GM12878 (cell line): ENCODE measurements at regions not wholly inside any gene's neighbourhood (a gene's known extent, or its start where the extent isn't known, plus 50 kb on each side); places are given as distances from the start of the nearest gene placed in this dataset.

Experiments used
- ATAC-seq: fragments of 200-7000 bp; cut with Tn5 transposase; 3 replicates; pipeline ENCODE4 v1.9.1; 2020; ENCODE audit warnings: mild to moderate bottlenecking, moderate library complexity
- BruUV-seq: library from RNA; stranded (reverse); fragments of 400-500 nt; replicated peaks from 2 replicates; lab custom pipeline; 2021; lab: Mats Ljungman, UMichigan
- CTCF ChIA-PET: fragments of 300-600 bp; sonication (Branson Sonifier 250); formaldehyde crosslinking; extraction: SDS; loops from one replicate; lab custom pipeline; 2021; ENCODE audit warnings: inconsistent platforms; lab: Yijun Ruan, JAX
- POLR2A ChIA-PET: fragments of 350-600 bp; formaldehyde crosslinking; extraction: SDS; loops from one replicate; lab custom pipeline; 2021; ENCODE audit warnings: inconsistent platforms; lab: Charles Lee
- RAD21 ChIA-PET: fragments of 300-600 bp; sonication (Branson Sonifier 250); formaldehyde crosslinking; loops from one replicate; lab custom pipeline; 2023; ENCODE audit warnings: antibody characterized with exemption; ENCODE audit not compliant: unreplicated experiment; lab: Charles Lee
- SMC1A ChIA-PET: fragments of 300-600 bp; sonication (Branson Sonifier 250); formaldehyde crosslinking; loops from one replicate; lab custom pipeline; 2023; ENCODE audit not compliant: unreplicated experiment, uncharacterized antibody; lab: Charles Lee
- DNase-seq: peaks from one replicate; pipeline ENCODE4 v3.0.0-alpha.2; 2011; ENCODE audit warnings: low read depth, low spot score
- FAIRE-seq: peaks from 3 replicates; lab custom pipeline; 2011; peaks lifted over from hg19 to GRCh38; lab: Jason Lieb, UNC
- H2AFZ ChIP-seq: 2 replicates; pipeline ENCODE4 v1.6.0; 2011; ENCODE audit warnings: low read depth, low read length, control low read depth; ENCODE audit not compliant: control insufficient read depth
- H3K27ac ChIP-seq: 2 replicates; pipeline ENCODE4 v1.5.1; 2011; ENCODE audit warnings: control low read depth; ENCODE audit not compliant: control insufficient read depth, insufficient read depth
- H3K27me3 ChIP-seq, 2 experiments: replicated peaks in 1 of 2; 2 replicates each; pipeline versions ENCODE4 v1.6.0 to v1.6.1; 2011; ENCODE audit warnings: low read length in 1 of 2; ENCODE audit not compliant: control insufficient read depth in 2 of 2, insufficient read depth in 2 of 2
- H3K36me3 ChIP-seq, 2 experiments: 2 replicates each; pipeline ENCODE4 v1.5.1; 2011; ENCODE audit warnings: low read length in 1 of 2; ENCODE audit not compliant: control insufficient read depth in 2 of 2, insufficient read depth in 2 of 2
- H3K4me1 ChIP-seq: 2 replicates; pipeline ENCODE4 v1.6.1; 2011; ENCODE audit warnings: mild to moderate bottlenecking, low read length, moderate library complexity, mixed read lengths; ENCODE audit not compliant: control insufficient read depth, insufficient read depth
- H3K4me2 ChIP-seq: 2 replicates; pipeline ENCODE4 v1.6.0; 2011; ENCODE audit warnings: control low read depth; ENCODE audit not compliant: control insufficient read depth, insufficient read depth
- H3K4me3 ChIP-seq: fragments of 200-600 bp; sonication (generic); 2 replicates; pipeline ENCODE4 v1.5.1; 2016
- H3K79me2 ChIP-seq: 2 replicates; pipeline ENCODE4 v1.6.0; 2011; ENCODE audit warnings: low read length; ENCODE audit not compliant: control insufficient read depth, insufficient read depth
- H3K9ac ChIP-seq: 2 replicates; pipeline ENCODE4 v1.8.0; 2011; ENCODE audit warnings: low read length, control low read depth, mixed read lengths; ENCODE audit not compliant: control insufficient read depth, insufficient read depth
- H3K9me3 ChIP-seq: replicated peaks from 3 replicates; pipeline ENCODE4 v1.5.1; 2011; ENCODE audit warnings: mild to moderate bottlenecking, low read length; ENCODE audit not compliant: control insufficient read depth, insufficient read depth
- H4K20me1 ChIP-seq: 2 replicates; pipeline ENCODE4 v1.6.0; 2011; ENCODE audit not compliant: control insufficient read depth, insufficient read depth
- ATF7 ChIP-seq: fragments of 450-650 bp; IDR thresholded peaks from 2 replicates; pipeline ENCODE4 v1.6.1; 2016; ENCODE audit warnings: low read depth, mild to moderate bottlenecking
- BACH1 ChIP-seq: fragments of 450-650 bp; IDR thresholded peaks from 2 replicates; pipeline ENCODE4 v1.6.1; 2017; ENCODE audit warnings: mild to moderate bottlenecking, borderline replicate concordance
- BRCA1 ChIP-seq: IDR thresholded peaks from 2 replicates; pipeline ENCODE4 v1.6.1; 2011; ENCODE audit warnings: low read depth, low read length, improper control_type of control experiment
- CBX3 ChIP-seq: fragments of 200-600 bp; sonication (generic); IDR thresholded peaks from 2 replicates; pipeline ENCODE4 v1.6.1; 2016; ENCODE audit warnings: low read depth, borderline replicate concordance
- CHD2 ChIP-seq: IDR thresholded peaks from 2 replicates; pipeline ENCODE4 v1.6.1; 2011; ENCODE audit warnings: low read depth, low read length, improper control_type of control experiment, borderline replicate concordance
- EED ChIP-seq: sonication (generic); IDR thresholded peaks from 2 replicates; pipeline ENCODE4 v1.6.1; 2016; ENCODE audit warnings: antibody characterized with exemption, low read depth
- GABPA ChIP-seq: IDR thresholded peaks from 2 replicates; pipeline ENCODE4 v1.6.1; 2014; ENCODE audit warnings: antibody characterized with exemption, low read depth, mild to moderate bottlenecking, inconsistent platforms
- HDAC2 ChIP-seq: fragments of 200-600 bp; sonication (generic); IDR thresholded peaks from 2 replicates; pipeline ENCODE4 v1.6.1; 2017
- IRF3 ChIP-seq: fragments of 450-650 bp; IDR thresholded peaks from 2 replicates; pipeline ENCODE4 v1.6.1; 2014; ENCODE audit warnings: mild to moderate bottlenecking
- MTA3 ChIP-seq: IDR thresholded peaks from 2 replicates; pipeline ENCODE4 v1.6.1; 2012; ENCODE audit warnings: low read length, inconsistent platforms, borderline replicate concordance
- MYB ChIP-seq: fragments of 150-350 bp; IDR thresholded peaks from 2 replicates; pipeline ENCODE4 v1.6.1; 2014; ENCODE audit warnings: mild to moderate bottlenecking, low read depth, low read length, borderline replicate concordance
- NBN ChIP-seq: fragments of 450-650 bp; IDR thresholded peaks from 2 replicates; pipeline ENCODE4 v1.6.1; 2016
- NR2C2 ChIP-seq: IDR thresholded peaks from 2 replicates; pipeline ENCODE4 v1.6.1; 2011; ENCODE audit warnings: borderline replicate concordance, low read depth; ENCODE audit not compliant: control insufficient read depth, insufficient read length
- NRF1 ChIP-seq: conservative IDR thresholded peaks from 2 replicates; pipeline ENCODE4 v1.6.1; 2011; ENCODE audit warnings: mild to moderate bottlenecking, low read depth, low read length, improper control_type of control experiment
- RAD21 ChIP-seq: IDR thresholded peaks from 2 replicates; pipeline ENCODE4 v1.6.1; 2011; ENCODE audit warnings: mild to moderate bottlenecking, low read depth, low read length, moderate library complexity; ENCODE audit not compliant: insufficient read depth
- RCOR1 ChIP-seq: conservative IDR thresholded peaks from 2 replicates; pipeline ENCODE4 v1.6.1; 2012; ENCODE audit warnings: low read depth, low read length, improper control_type of control experiment
- RELA ChIP-seq: fragments of 450-650 bp; IDR thresholded peaks from 2 replicates; pipeline ENCODE4 v1.8.0; 2014; ENCODE audit warnings: borderline replicate concordance; ENCODE audit not compliant: partially characterized antibody
- SUPT20H ChIP-seq: IDR thresholded peaks from 2 replicates; pipeline ENCODE4 v1.6.1; 2011; ENCODE audit warnings: low read depth, mild to moderate bottlenecking, low read length, moderate library complexity, borderline replicate concordance; ENCODE audit not compliant: control insufficient read depth
- ZBTB4 ChIP-seq: fragments of 450-650 bp; formaldehyde crosslinking; IDR thresholded peaks from 2 replicates; pipeline ENCODE4 v1.4.0; 2022; ENCODE audit warnings: mild to moderate bottlenecking, moderate library complexity
- ZNF622 ChIP-seq: fragments of 450-650 bp; IDR thresholded peaks from 2 replicates; pipeline ENCODE4 v1.6.1; 2017; ENCODE audit warnings: mild to moderate bottlenecking, inconsistent platforms
- ZSCAN29 ChIP-seq: fragments of 450-650 bp; IDR thresholded peaks from 2 replicates; pipeline ENCODE4 v1.6.1; 2017; ENCODE audit warnings: mild to moderate bottlenecking, moderate library complexity
- WGBS: methylation state at CpG from one replicate; pipeline ENCODE4 v1.1.6; 2016; ENCODE audit warnings: low lambda C conversion rate; ENCODE audit not compliant: insufficient replicate concordance, insufficient coverage; ENCODE audit errors: missing lambda C conversion rate; 5-methylcytosine and 5-hydroxymethylcytosine counted together
- in situ Hi-C: fragments of 300-500 bp; cut with MboI; formaldehyde crosslinking; loops from 9 replicates; pipeline ENCODE4 v1.14.3; 2018; ENCODE audit warnings: mixed read lengths
- intact Hi-C: fragments of 100-400 bp; cut with micrococcal nuclease; formaldehyde crosslinking; loops from one replicate; pipeline ENCODE4 v1.14.2; 2022; ENCODE audit not compliant: unreplicated experiment

- TF ChIP-seq IRF3 (no peak), SUPT20H (no peak), EED (no peak), HDAC2 (no peak), MYB (no peak), BACH1 (no peak), GABPA (no peak), ZNF622 (no peak)
These were observed 113.1 kb upstream of the ID2 start (continued) for GRCh38 chr2:8568543-8569302.

- no TSS peak for BruUV-seq
- Histone ChIP-seq H3K9ac (no peak overlapping the region), H3K27ac (no peak overlapping the region), H3K9me3 (no peaks in the 10 kb centered on the region), H3K79me2 (no peaks in the 10 kb centered on the region), H3K4me2 (no peak overlapping the region), H3K4me1 (peaks cover 21% of the 10 kb centered on the region), H4K20me1 (no peaks in the 10 kb centered on the region), H3K27me3 (no peaks in the 10 kb centered on the region), H2AFZ (no peak overlapping the region), H3K36me3 (no peaks in the 10 kb centered on the region), H3K4me3 (no peak overlapping the region)
- intact Hi-C loops, result no loop called here
- ChIA-PET POLR2A (no interaction called here), CTCF (no interaction called here), RAD21 (no interaction called here), SMC1A (no interaction called here)
- in situ Hi-C loops, result no loop called here
- ATAC-seq, result no peak
- WGBS, result 27% methylated on average over 10 of the region's 11 CpGs
- DNase-seq, result no peak
- FAIRE-seq, result no peak
- TF ChIP-seq NRF1 (no peak), BRCA1 (no peak), RCOR1 (no peak), ZBTB4 (CRISPR knock-in tag) (no peak), SUPT20H (no peak), CHD2 (no peak), ATF7 (no peak), RAD21 (no peak), NBN (no peak), MTA3 (no peak), RELA (no peak), GABPA (no peak), ZSCAN29 (no peak), NR2C2 (no peak), CBX3 (no peak)
These were observed 112.4 kb upstream of the ID2 start for GRCh38 chr2:8569332-8569930.
